Hepatocyte (in vitro differentiated cells): ENCODE measurements at regions not wholly inside any gene's neighbourhood (a gene's known extent, or its start where the extent isn't known, plus 50 kb on each side); places are given as distances from the start of the nearest gene placed in this dataset.

Experiments used
- DNase-seq: peaks from one replicate; pipeline ENCODE4 v3.0.0-alpha.2; 2016; ENCODE audit warnings: low spot score
- H2AFZ ChIP-seq: fragments of 200-600 bp; sonication (generic); 2 replicates; pipeline ENCODE4 v1.6.0; 2016; ENCODE audit warnings: antibody characterized with exemption, mild to moderate bottlenecking
- H3K27ac ChIP-seq: fragments of 200-600 bp; sonication (generic); 2 replicates; pipeline ENCODE4 v1.5.1; 2016; ENCODE audit warnings: mild to moderate bottlenecking
- H3K27me3 ChIP-seq: fragments of 200-600 bp; sonication (generic); 2 replicates; pipeline ENCODE4 v1.6.1; 2016
- H3K36me3 ChIP-seq: fragments of 200-600 bp; sonication (generic); replicated peaks from 2 replicates; pipeline ENCODE4 v1.5.1; 2016; ENCODE audit warnings: low read depth; ENCODE audit not compliant: insufficient read depth
- H3K4me1 ChIP-seq: fragments of 200-600 bp; sonication (generic); 2 replicates; pipeline ENCODE4 v1.5.1; 2016; ENCODE audit warnings: mild to moderate bottlenecking, moderate library complexity; ENCODE audit not compliant: insufficient read depth
- H3K4me2 ChIP-seq: fragments of 200-600 bp; sonication (generic); 2 replicates; pipeline ENCODE4 v1.6.0; 2016
- H3K4me3 ChIP-seq: fragments of 200-600 bp; sonication (generic); 2 replicates; pipeline ENCODE4 v1.5.1; 2016; ENCODE audit warnings: mild to moderate bottlenecking
- H3K79me2 ChIP-seq: fragments of 200-600 bp; sonication (generic); 2 replicates; pipeline ENCODE4 v1.6.0; 2017; ENCODE audit warnings: mild to moderate bottlenecking
- H3K9me2 ChIP-seq: fragments of 200-600 bp; sonication (generic); replicated peaks from 2 replicates; pipeline ENCODE4 v1.6.0; 2017; ENCODE audit warnings: mild to moderate bottlenecking; ENCODE audit not compliant: insufficient read depth
- H3K9me3 ChIP-seq: fragments of 200-600 bp; sonication (generic); 2 replicates; pipeline ENCODE4 v1.5.1; 2016; ENCODE audit warnings: low read depth, mild to moderate bottlenecking
- H4K20me1 ChIP-seq: fragments of 200-600 bp; sonication (generic); 2 replicates; pipeline ENCODE4 v1.6.0; 2016; ENCODE audit warnings: mild to moderate bottlenecking; ENCODE audit not compliant: insufficient read depth, poor library complexity, severe bottlenecking
- CTCF ChIP-seq: fragments of 200-600 bp; sonication (generic); IDR thresholded peaks from 2 replicates; pipeline ENCODE4 v1.5.1; 2016; ENCODE audit warnings: antibody characterized with exemption, mild to moderate bottlenecking; ENCODE audit not compliant: poor library complexity
- EZH2 ChIP-seq: fragments of 200-600 bp; sonication (generic); IDR thresholded peaks from 2 replicates; pipeline ENCODE4 v1.6.1; 2016; ENCODE audit warnings: antibody characterized with exemption, mild to moderate bottlenecking, borderline replicate concordance
- EZH2phosphoT487 ChIP-seq: fragments of 200-600 bp; sonication (generic); IDR thresholded peaks from one replicate; pipeline ENCODE4 v1.6.1; 2018; ENCODE audit warnings: antibody characterized with exemption, mild to moderate bottlenecking, low read depth, moderate library complexity; ENCODE audit not compliant: unreplicated experiment, severe bottlenecking
- WGBS: methylation state at CpG from one replicate; pipeline ENCODE4 v1.1.6; 2016; ENCODE audit warnings: low lambda C conversion rate; ENCODE audit errors: missing lambda C conversion rate; 5-methylcytosine and 5-hydroxymethylcytosine counted together

DNA sequence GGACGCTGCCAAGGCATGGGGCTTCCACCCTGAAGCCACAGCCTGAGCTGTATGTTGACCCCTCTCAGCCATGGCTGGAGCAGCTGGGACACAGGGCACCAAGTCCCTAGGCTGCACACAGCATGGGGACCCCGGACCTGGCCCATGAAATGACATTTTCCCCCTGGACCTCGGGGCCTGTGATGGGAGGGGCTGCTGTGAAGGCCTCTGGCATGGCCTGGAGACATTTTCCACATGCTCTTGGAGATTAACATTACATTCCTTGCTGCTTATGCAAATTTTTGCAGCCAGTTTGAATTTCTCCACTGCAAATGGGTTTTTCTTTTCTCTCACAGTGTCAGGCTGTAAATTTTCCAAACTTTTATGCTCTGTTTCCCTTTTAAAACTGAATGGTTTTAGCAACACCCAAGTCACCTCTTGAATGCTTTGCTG is 463.6 kb downstream of the ZWINT start:
- no peak overlapping the region for H3K4me3 ChIP-seq
- 81% methylated on average over 3 of the region's 3 CpGs for WGBS
- H3K9me3 ChIP-seq: no peaks in the 10 kb centered on the region

GRCh38 chr10:55892276-55892675 is 468.8 kb downstream of the ZWINT start:
- H3K9me3 ChIP-seq: no peaks in the 10 kb centered on the region
- H4K20me1 ChIP-seq: no peaks in the 10 kb centered on the region
- H3K4me1 ChIP-seq: no peaks in the 10 kb centered on the region
- 91% methylated on average over 1 of the region's 1 CpG for WGBS
- no peak for DNase-seq
- H3K79me2 ChIP-seq: no peaks in the 10 kb centered on the region
- no peak overlapping the region for H3K4me2 ChIP-seq
- no peaks in the 10 kb centered on the region for H3K9me2 ChIP-seq
- no peaks in the 10 kb centered on the region for H3K36me3 ChIP-seq
- TF ChIP-seq CTCF (no peak), EZH2phosphoT487 (no peak), EZH2 (no peak)
- no peak overlapping the region for H2AFZ ChIP-seq
- H3K27me3 ChIP-seq: no peaks in the 10 kb centered on the region
- no peak overlapping the region for H3K27ac ChIP-seq
- no peak overlapping the region for H3K4me3 ChIP-seq

More for the DNA sequence above, 463.6 kb downstream of the ZWINT start:
- H2AFZ ChIP-seq: no peak overlapping the region
- H3K79me2 ChIP-seq: no peaks in the 10 kb centered on the region
- H3K4me1 ChIP-seq: no peaks in the 10 kb centered on the region
- DNase-seq: no peak
- TF ChIP-seq CTCF (no peak), EZH2 (no peak), EZH2phosphoT487 (no peak)
- H3K27ac ChIP-seq: no peak overlapping the region
- no peaks in the 10 kb centered on the region for H3K9me2 ChIP-seq
- no peak overlapping the region for H3K4me2 ChIP-seq
- H4K20me1 ChIP-seq: no peaks in the 10 kb centered on the region
- no peaks in the 10 kb centered on the region for H3K27me3 ChIP-seq
- H3K36me3 ChIP-seq: no peaks in the 10 kb centered on the region

- Histone ChIP-seq H2AFZ (no peak overlapping the region), H3K9me2 (no peaks in the 10 kb centered on the region), H3K4me1 (no peaks in the 10 kb centered on the region), H3K27me3 (no peaks in the 10 kb centered on the region), H3K9me3 (no peaks in the 10 kb centered on the region), H3K4me3 (no peak overlapping the region), H3K36me3 (no peaks in the 10 kb centered on the region), H3K27ac (no peak overlapping the region), H3K4me2 (no peak overlapping the region), H4K20me1 (no peaks in the 10 kb centered on the region), H3K79me2 (no peaks in the 10 kb centered on the region)
- TF ChIP-seq EZH2phosphoT487 (no peak), CTCF (no peak), EZH2 (no peak)
- no peak for DNase-seq
Measured at GRCh38 chr10:55881588-55881987, 479.5 kb downstream of the ZWINT start.

GRCh38 chr10:55873485-55873884 is 487.6 kb downstream of the ZWINT start:
- H2AFZ ChIP-seq: no peak overlapping the region
- H3K9me2 ChIP-seq: no peaks in the 10 kb centered on the region
- no peaks in the 10 kb centered on the region for H3K9me3 ChIP-seq
- no peak for DNase-seq
- H4K20me1 ChIP-seq: no peaks in the 10 kb centered on the region
- WGBS: 78% methylated on average over 2 of the region's 2 CpGs
- no peak overlapping the region for H3K27ac ChIP-seq
- TF ChIP-seq EZH2phosphoT487 (no peak), CTCF (no peak)
- no peak overlapping the region for H3K4me2 ChIP-seq
- H3K4me1 ChIP-seq: no peaks in the 10 kb centered on the region
- no peaks in the 10 kb centered on the region for H3K27me3 ChIP-seq
- no peak overlapping the region for H3K4me3 ChIP-seq
- H3K79me2 ChIP-seq: no peaks in the 10 kb centered on the region
- H3K36me3 ChIP-seq: no peaks in the 10 kb centered on the region
